ENCODE measurements at regions not wholly inside any gene's neighbourhood (a gene's known extent, or its start where the extent isn't known, plus 50 kb on each side); places are given as distances from the start of the nearest gene placed in this dataset.

DNA sequence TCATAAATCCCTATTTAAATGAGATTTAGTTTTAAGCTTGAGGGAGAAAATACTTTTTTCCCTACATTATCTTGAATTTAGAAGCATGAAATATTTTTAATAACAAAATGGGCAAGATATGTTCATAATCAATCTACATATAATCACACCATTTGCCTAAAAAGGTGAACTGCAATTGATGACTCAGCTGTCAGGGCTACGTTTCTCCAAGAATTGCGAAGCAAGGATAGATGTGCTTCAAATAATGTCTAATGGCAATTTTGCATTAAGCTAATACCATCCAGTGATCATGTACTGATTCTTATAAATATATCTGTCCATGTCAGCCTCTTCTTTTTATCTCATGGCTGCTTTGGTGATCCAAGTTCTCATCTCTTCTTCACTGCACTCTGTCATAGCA, 404.4 kb downstream of the MAN2A1 start (continued):
- TF ChIP-seq, protein P1, sequence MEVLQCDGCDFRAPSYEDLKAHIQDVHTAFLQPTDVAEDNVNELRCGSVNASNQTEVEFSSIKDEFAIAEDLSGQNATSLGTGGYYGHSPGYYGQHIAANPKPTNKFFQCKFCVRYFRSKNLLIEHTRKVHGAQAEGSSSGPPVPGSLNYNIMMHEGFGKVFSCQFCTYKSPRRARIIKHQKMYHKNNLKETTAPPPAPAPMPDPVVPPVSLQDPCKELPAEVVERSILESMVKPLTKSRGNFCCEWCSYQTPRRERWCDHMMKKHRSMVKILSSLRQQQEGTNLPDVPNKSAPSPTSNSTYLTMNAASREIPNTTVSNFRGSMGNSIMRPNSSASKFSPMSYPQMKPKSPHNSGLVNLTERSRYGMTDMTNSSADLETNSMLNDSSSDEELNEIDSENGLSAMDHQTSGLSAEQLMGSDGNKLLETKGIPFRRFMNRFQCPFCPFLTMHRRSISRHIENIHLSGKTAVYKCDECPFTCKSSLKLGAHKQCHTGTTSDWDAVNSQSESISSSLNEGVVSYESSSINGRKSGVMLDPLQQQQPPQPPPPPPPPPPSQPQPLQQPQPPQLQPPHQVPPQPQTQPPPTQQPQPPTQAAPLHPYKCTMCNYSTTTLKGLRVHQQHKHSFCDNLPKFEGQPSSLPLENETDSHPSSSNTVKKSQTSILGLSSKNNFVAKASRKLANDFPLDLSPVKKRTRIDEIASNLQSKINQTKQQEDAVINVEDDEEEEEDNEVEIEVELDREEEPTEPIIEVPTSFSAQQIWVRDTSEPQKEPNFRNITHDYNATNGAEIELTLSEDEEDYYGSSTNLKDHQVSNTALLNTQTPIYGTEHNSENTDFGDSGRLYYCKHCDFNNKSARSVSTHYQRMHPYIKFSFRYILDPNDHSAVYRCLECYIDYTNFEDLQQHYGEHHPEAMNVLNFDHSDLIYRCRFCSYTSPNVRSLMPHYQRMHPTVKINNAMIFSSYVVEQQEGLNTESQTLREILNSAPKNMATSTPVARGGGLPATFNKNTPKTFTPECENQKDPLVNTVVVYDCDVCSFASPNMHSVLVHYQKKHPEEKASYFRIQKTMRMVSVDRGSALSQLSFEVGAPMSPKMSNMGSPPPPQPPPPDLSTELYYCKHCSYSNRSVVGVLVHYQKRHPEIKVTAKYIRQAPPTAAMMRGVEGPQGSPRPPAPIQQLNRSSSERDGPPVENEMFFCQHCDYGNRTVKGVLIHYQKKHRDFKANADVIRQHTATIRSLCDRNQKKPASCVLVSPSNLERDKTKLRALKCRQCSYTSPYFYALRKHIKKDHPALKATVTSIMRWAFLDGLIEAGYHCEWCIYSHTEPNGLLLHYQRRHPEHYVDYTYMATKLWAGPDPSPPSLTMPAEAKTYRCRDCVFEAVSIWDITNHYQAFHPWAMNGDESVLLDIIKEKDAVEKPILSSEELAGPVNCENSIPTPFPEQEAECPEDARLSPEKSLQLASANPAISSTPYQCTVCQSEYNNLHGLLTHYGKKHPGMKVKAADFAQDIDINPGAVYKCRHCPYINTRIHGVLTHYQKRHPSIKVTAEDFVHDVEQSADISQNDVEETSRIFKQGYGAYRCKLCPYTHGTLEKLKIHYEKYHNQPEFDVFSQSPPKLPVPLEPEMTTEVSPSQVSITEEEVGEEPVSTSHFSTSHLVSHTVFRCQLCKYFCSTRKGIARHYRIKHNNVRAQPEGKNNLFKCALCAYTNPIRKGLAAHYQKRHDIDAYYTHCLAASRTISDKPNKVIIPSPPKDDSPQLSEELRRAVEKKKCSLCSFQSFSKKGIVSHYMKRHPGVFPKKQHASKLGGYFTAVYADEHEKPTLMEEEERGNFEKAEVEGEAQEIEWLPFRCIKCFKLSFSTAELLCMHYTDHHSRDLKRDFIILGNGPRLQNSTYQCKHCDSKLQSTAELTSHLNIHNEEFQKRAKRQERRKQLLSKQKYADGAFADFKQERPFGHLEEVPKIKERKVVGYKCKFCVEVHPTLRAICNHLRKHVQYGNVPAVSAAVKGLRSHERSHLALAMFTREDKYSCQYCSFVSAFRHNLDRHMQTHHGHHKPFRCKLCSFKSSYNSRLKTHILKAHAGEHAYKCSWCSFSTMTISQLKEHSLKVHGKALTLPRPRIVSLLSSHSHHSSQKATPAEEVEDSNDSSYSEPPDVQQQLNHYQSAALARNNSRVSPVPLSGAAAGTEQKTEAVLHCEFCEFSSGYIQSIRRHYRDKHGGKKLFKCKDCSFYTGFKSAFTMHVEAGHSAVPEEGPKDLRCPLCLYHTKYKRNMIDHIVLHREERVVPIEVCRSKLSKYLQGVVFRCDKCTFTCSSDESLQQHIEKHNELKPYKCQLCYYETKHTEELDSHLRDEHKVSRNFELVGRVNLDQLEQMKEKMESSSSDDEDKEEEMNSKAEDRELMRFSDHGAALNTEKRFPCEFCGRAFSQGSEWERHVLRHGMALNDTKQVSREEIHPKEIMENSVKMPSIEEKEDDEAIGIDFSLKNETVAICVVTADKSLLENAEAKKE (CRISPR knock-in tag; IDR thresholded peaks at IDR 0.05): no peak
- TF ChIP-seq REST (IDR thresholded peaks at IDR 0.05; ENCODE audit: unreplicated experiment): no peak

- Histone ChIP-seq H3F3A (replicated peaks; ENCODE audit: low read depth) (no peaks in the 10 kb centered on the region), H3K27me3 (ENCODE audit: insufficient read depth) (no peaks in the 10 kb centered on the region), H3K9me2 (ENCODE audit: insufficient read depth) (0 out of 2 replicates have a peak, but pooled peaks cover 4% of the 10 kb centered on the region), H3K4me1 (ENCODE audit: insufficient read depth) (no peaks in the 10 kb centered on the region), H3K79me2 (replicated peaks; ENCODE audit: insufficient read depth) (no peaks in the 10 kb centered on the region), H4K20me1 (replicated peaks; ENCODE audit: insufficient read depth) (no peaks in the 10 kb centered on the region), H2AFZ (no peak overlapping the region), H3K36me3 (ENCODE audit: insufficient read depth) (no peaks in the 10 kb centered on the region), H3K4me3 (no peak overlapping the region), H3K27ac (ENCODE audit: low read depth) (no peak overlapping the region), H3K4me2 (no peak overlapping the region)
- no peaks in the 10 kb centered on the region for H3K4me1 Mint-ChIP-seq
- H3K27me3 Mint-ChIP-seq (ENCODE audit: insufficient read depth, low read depth, poor library complexity): no peaks in the 10 kb centered on the region
- H3K36me3 Mint-ChIP-seq (ENCODE audit: low read depth): no peaks in the 10 kb centered on the region
- TF ChIP-seq NANOG (IDR thresholded peaks at IDR 0.05; ENCODE audit: borderline replicate concordance): no peak
- no peak for TF ChIP-seq EZH2phosphoT487 (IDR thresholded peaks at IDR 0.05; ENCODE audit: unreplicated experiment)
- TF ChIP-seq ZNF331 (CRISPR knock-in tag; IDR thresholded peaks at IDR 0.05; ENCODE audit: low read depth): no peak
- TF ChIP-seq, protein P2, sequence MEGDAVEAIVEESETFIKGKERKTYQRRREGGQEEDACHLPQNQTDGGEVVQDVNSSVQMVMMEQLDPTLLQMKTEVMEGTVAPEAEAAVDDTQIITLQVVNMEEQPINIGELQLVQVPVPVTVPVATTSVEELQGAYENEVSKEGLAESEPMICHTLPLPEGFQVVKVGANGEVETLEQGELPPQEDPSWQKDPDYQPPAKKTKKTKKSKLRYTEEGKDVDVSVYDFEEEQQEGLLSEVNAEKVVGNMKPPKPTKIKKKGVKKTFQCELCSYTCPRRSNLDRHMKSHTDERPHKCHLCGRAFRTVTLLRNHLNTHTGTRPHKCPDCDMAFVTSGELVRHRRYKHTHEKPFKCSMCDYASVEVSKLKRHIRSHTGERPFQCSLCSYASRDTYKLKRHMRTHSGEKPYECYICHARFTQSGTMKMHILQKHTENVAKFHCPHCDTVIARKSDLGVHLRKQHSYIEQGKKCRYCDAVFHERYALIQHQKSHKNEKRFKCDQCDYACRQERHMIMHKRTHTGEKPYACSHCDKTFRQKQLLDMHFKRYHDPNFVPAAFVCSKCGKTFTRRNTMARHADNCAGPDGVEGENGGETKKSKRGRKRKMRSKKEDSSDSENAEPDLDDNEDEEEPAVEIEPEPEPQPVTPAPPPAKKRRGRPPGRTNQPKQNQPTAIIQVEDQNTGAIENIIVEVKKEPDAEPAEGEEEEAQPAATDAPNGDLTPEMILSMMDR (conservative IDR thresholded peaks at IDR 0.05; ENCODE audit: low read depth in 2 of 2): no peak
- no peak overlapping the region for H3K27ac Mint-ChIP-seq
- no peak overlapping the region for H3K4me3 Mint-ChIP-seq
- DNase-seq (ENCODE audit: low spot score): no peak
- no peaks in the 10 kb centered on the region for H3K9me3 Mint-ChIP-seq
- ATAC-seq: no peak
These were observed 404.8 kb downstream of the MAN2A1 start for GRCh38 chr5:110094548-110094947.

All from GM23338 (cell line).